PC-9 (cell line): ENCODE measurements at regions not wholly inside any gene's neighbourhood (a gene's known extent, or its start where the extent isn't known, plus 50 kb on each side); places are given as distances from the start of the nearest gene placed in this dataset.

ENCODE experiments used
- BruUV-seq: library from RNA; stranded (reverse); fragments of 400-500 nt; replicated peaks from 2 replicates; lab custom pipeline; 2021; lab: Mats Ljungman, UMichigan
- CTCF ChIA-PET: fragments of 300-600 bp; sonication (Branson Sonifier 250); formaldehyde crosslinking; loops from one replicate; lab custom pipeline; 2022; ENCODE audit warnings: antibody characterized with exemption; lab: Charles Lee
- POLR2A ChIA-PET: fragments of 300-600 bp; sonication (Branson Sonifier 250); formaldehyde crosslinking; loops from one replicate; lab custom pipeline; 2022; ENCODE audit warnings: antibody characterized with exemption; ENCODE audit not compliant: unreplicated experiment; lab: Charles Lee
- DNase-seq, 2 experiments: peaks; one replicate each; pipeline versions ENCODE4 v3.0.0 to v3.0.0-alpha.2; 2015 to 2022; ENCODE audit warnings: mixed read lengths in 1 of 2
- H2AFZ ChIP-seq: fragments of 200-600 bp; sonication (generic); 2 replicates; pipeline ENCODE4 v1.8.1; 2017; ENCODE audit warnings: antibody characterized with exemption
- H3F3A ChIP-seq: fragments of 200-600 bp; sonication (generic); 2 replicates; pipeline ENCODE4 v1.8.1; 2017; ENCODE audit warnings: antibody characterized with exemption, mild to moderate bottlenecking, low read depth; ENCODE audit not compliant: insufficient read depth
- H3K27ac ChIP-seq: fragments of 200-600 bp; sonication (generic); 2 replicates; pipeline ENCODE4 v1.6.1; 2016; ENCODE audit warnings: mixed run types
- H3K27me3 ChIP-seq: fragments of 200-600 bp; sonication (generic); 2 replicates; pipeline ENCODE4 v1.6.1; 2016; ENCODE audit warnings: low read depth, mixed run types; ENCODE audit not compliant: insufficient read depth
- H3K36me3 ChIP-seq: fragments of 200-600 bp; sonication (generic); 2 replicates; pipeline ENCODE4 v1.6.1; 2016; ENCODE audit warnings: low read depth, mixed run types
- H3K4me1 ChIP-seq: fragments of 200-600 bp; sonication (generic); replicated peaks from 2 replicates; pipeline ENCODE4 v1.6.1; 2016; ENCODE audit warnings: mixed run types; ENCODE audit not compliant: insufficient read depth
- H3K4me2 ChIP-seq: fragments of 200-600 bp; sonication (generic); 2 replicates; pipeline ENCODE4 v1.6.1; 2017; ENCODE audit warnings: mixed run types
- H3K4me3 ChIP-seq: fragments of 200-600 bp; sonication (generic); 2 replicates; pipeline ENCODE4 v1.6.1; 2016; ENCODE audit warnings: mixed run types
- H3K79me2 ChIP-seq: fragments of 200-600 bp; sonication (generic); 2 replicates; pipeline ENCODE4 v1.6.1; 2017; ENCODE audit warnings: low read depth, mixed run types
- H3K9me2 ChIP-seq: fragments of 200-600 bp; sonication (generic); 2 replicates; pipeline ENCODE4 v1.8.1; 2017; ENCODE audit warnings: mild to moderate bottlenecking; ENCODE audit not compliant: insufficient read depth
- H3K9me3 ChIP-seq: fragments of 200-600 bp; sonication (generic); 2 replicates; pipeline ENCODE4 v1.8.1; 2016; ENCODE audit warnings: low read depth; ENCODE audit not compliant: insufficient read depth
- H4K20me1 ChIP-seq: fragments of 200-600 bp; sonication (generic); 2 replicates; pipeline ENCODE4 v1.8.1; 2017; ENCODE audit not compliant: insufficient read depth
- CTCF ChIP-seq: fragments of 200-600 bp; sonication (generic); conservative IDR thresholded peaks from 2 replicates; pipeline ENCODE4 v1.6.1; 2017; ENCODE audit warnings: mixed run types, antibody characterized with exemption, mild to moderate bottlenecking, moderate library complexity
- EZH2 ChIP-seq: fragments of 200-600 bp; sonication (generic); IDR thresholded peaks from 2 replicates; pipeline ENCODE4 v1.8.0; 2017; ENCODE audit warnings: antibody characterized with exemption, low read depth
- intact Hi-C: fragments of 100-400 bp; cut with micrococcal nuclease; formaldehyde crosslinking; loops from one replicate; pipeline ENCODE4 v1.10.0; 2022; ENCODE audit not compliant: unreplicated experiment

GRCh38 chr6:85069577-85069976 is 305.2 kb upstream of the TBX18 start:
- CTCF ChIA-PET, result no interaction called here
- Histone ChIP-seq H3K79me2 (no peaks in the 10 kb centered on the region), H3F3A (no peaks in the 10 kb centered on the region), H4K20me1 (no peaks in the 10 kb centered on the region), H3K4me1 (no peaks in the 10 kb centered on the region), H3K27me3 (no peaks in the 10 kb centered on the region), H3K36me3 (no peaks in the 10 kb centered on the region), H3K27ac (no peak overlapping the region), H3K9me3 (no peaks in the 10 kb centered on the region), H3K4me3 (no peak overlapping the region), H3K9me2 (no peaks in the 10 kb centered on the region), H2AFZ (no peak overlapping the region), H3K4me2 (no peak overlapping the region)
- TF ChIP-seq EZH2, result no peak
- no peak for TF ChIP-seq CTCF
- POLR2A ChIA-PET, result no interaction called here
- intact Hi-C loops, result no loop called here
- DNase-seq, result no peak
- BruUV-seq, result no TSS peak

- Histone ChIP-seq H3K4me1 (no peaks in the 10 kb centered on the region), H3K9me2 (no peaks in the 10 kb centered on the region), H3K79me2 (no peaks in the 10 kb centered on the region), H3K36me3 (no peaks in the 10 kb centered on the region), H3K27me3 (no peaks in the 10 kb centered on the region), H2AFZ (no peak overlapping the region), H3K27ac (no peak overlapping the region), H3F3A (no peaks in the 10 kb centered on the region), H3K4me2 (no peak overlapping the region), H3K9me3 (no peaks in the 10 kb centered on the region), H3K4me3 (no peak overlapping the region), H4K20me1 (no peaks in the 10 kb centered on the region)
- TF ChIP-seq CTCF (no peak), EZH2 (no peak)
- BruUV-seq, result no TSS peak
- POLR2A ChIA-PET, result no interaction called here
- DNase-seq, result no peak
- intact Hi-C loops, result no loop called here
- CTCF ChIA-PET, result no interaction called here
These were observed 303.8 kb upstream of the TBX18 start for GRCh38 chr6:85068221-85068620.

- TF ChIP-seq EZH2 (no peak), CTCF (no peak)
- DNase-seq, result no peak
- Histone ChIP-seq H3K9me2 (no peaks in the 10 kb centered on the region), H3K27me3 (no peaks in the 10 kb centered on the region), H2AFZ (no peak overlapping the region), H3K4me2 (no peak overlapping the region), H3K4me1 (no peaks in the 10 kb centered on the region), H3K9me3 (no peaks in the 10 kb centered on the region), H3K36me3 (no peaks in the 10 kb centered on the region), H3K4me3 (no peak overlapping the region), H3K79me2 (no peaks in the 10 kb centered on the region), H4K20me1 (no peaks in the 10 kb centered on the region), H3K27ac (no peak overlapping the region), H3F3A (no peaks in the 10 kb centered on the region)
- ChIA-PET POLR2A (no interaction called here), CTCF (no interaction called here)
- intact Hi-C loops, result no loop called here
- BruUV-seq, result no TSS peak
These were observed 301.9 kb upstream of the TBX18 start for GRCh38 chr6:85066266-85066665.
